WTC11 (cell line): ENCODE measurements at regions not wholly inside any gene's neighbourhood (a gene's known extent, or its start where the extent isn't known, plus 50 kb on each side); places are given as distances from the start of the nearest gene placed in this dataset.

Source experiments
- ATAC-seq: fragments of 200-7000 bp; cut with Tn5 transposase; 2 replicates; pipeline ENCODE4 v1.10.0; 2021; ENCODE audit warnings: mild to moderate bottlenecking, moderate library complexity
- CTCF ChIA-PET: fragments of 300-600 bp; sonication (Branson Sonifier 250); formaldehyde crosslinking; loops from one replicate; lab custom pipeline; 2021; ENCODE audit warnings: antibody characterized with exemption; lab: Charles Lee
- POLR2A ChIA-PET: fragments of 350-600 bp; sonication (Branson Sonifier 250); formaldehyde crosslinking; loops from one replicate; lab custom pipeline; 2021; ENCODE audit warnings: antibody characterized with exemption; lab: Charles Lee
- DNase-seq: peaks from one replicate; pipeline ENCODE4 v3.0.0; 2021; ENCODE audit warnings: low spot score
- H3K27ac Mint-ChIP-seq: 2 replicates; pipeline ENCODE4 v1.8.0; 2021; ENCODE audit warnings: mixed read lengths
- H3K27me3 Mint-ChIP-seq: 2 replicates; pipeline ENCODE4 v1.8.0; 2021; ENCODE audit warnings: low read depth, mild to moderate bottlenecking, moderate library complexity, mixed read lengths
- H3K36me3 Mint-ChIP-seq: 2 replicates; pipeline ENCODE4 v1.8.0; 2021; ENCODE audit warnings: mixed read lengths
- H3K4me1 Mint-ChIP-seq: 2 replicates; pipeline ENCODE4 v1.8.0; 2022; ENCODE audit warnings: mixed read lengths
- H3K4me3 Mint-ChIP-seq: 2 replicates; pipeline ENCODE4 v1.8.0; 2021; ENCODE audit warnings: mild to moderate bottlenecking, moderate library complexity, mixed read lengths
- H3K9me3 Mint-ChIP-seq: 2 replicates; pipeline ENCODE4 v1.8.0; 2021; ENCODE audit warnings: mixed read lengths
- ARID4B ChIP-seq: sonication (generic); formaldehyde crosslinking; IDR thresholded peaks from 2 replicates; pipeline ENCODE4 v1.8.0; 2023; ENCODE audit warnings: missing genetic modification reagents, mild to moderate bottlenecking, borderline replicate concordance
- CDX4 ChIP-seq: fragments of 250-450 bp; sonication (Bioruptor Pico); IDR thresholded peaks from 2 replicates; pipeline ENCODE4 v1.9.0; 2021; ENCODE audit warnings: moderate library complexity, mild to moderate bottlenecking, inconsistent platforms, borderline replicate concordance
- CREM ChIP-seq: sonication (generic); formaldehyde crosslinking; IDR thresholded peaks from 2 replicates; pipeline ENCODE4 v1.8.1; 2022; ENCODE audit warnings: mild to moderate bottlenecking, missing genetic modification reagents, moderate library complexity
- CTCF ChIP-seq: fragments of 200-600 bp; IDR thresholded peaks from 2 replicates; pipeline ENCODE4 v1.8.0; 2022; ENCODE audit warnings: antibody characterized with exemption
- GTF2I ChIP-seq: fragments of 250-450 bp; sonication (Bioruptor Pico); conservative IDR thresholded peaks from 2 replicates; pipeline ENCODE4 v1.4.0; 2021; ENCODE audit warnings: mild to moderate bottlenecking
- HMGA2 ChIP-seq: fragments of 250-450 bp; sonication (Bioruptor Pico); IDR thresholded peaks from 2 replicates; pipeline ENCODE4 v1.4.0; 2021; ENCODE audit warnings: mild to moderate bottlenecking, moderate library complexity
- KAT7 ChIP-seq: sonication (generic); formaldehyde crosslinking; IDR thresholded peaks from 2 replicates; pipeline ENCODE4 v1.8.1; 2023; ENCODE audit warnings: missing genetic modification reagents, mild to moderate bottlenecking, borderline replicate concordance
- NFATC4 ChIP-seq: fragments of 250-450 bp; sonication (Bioruptor Pico); IDR thresholded peaks from 2 replicates; pipeline ENCODE4 v1.9.0; 2021; ENCODE audit warnings: mild to moderate bottlenecking
- PREB ChIP-seq: sonication (generic); formaldehyde crosslinking; IDR thresholded peaks from 2 replicates; pipeline ENCODE4 v1.8.1; 2022; ENCODE audit warnings: mild to moderate bottlenecking, missing genetic modification reagents, moderate library complexity, borderline replicate concordance
- RELA ChIP-seq: sonication (generic); formaldehyde crosslinking; IDR thresholded peaks from 2 replicates; pipeline ENCODE4 v1.8.1; 2022; ENCODE audit warnings: missing genetic modification reagents, mild to moderate bottlenecking, borderline replicate concordance
- SMAD3 ChIP-seq: sonication (generic); formaldehyde crosslinking; IDR thresholded peaks from 2 replicates; pipeline ENCODE4 v1.8.0; 2022; ENCODE audit warnings: missing genetic modification reagents, mild to moderate bottlenecking, borderline replicate concordance
- STAT6 ChIP-seq: sonication (generic); formaldehyde crosslinking; conservative IDR thresholded peaks from 2 replicates; pipeline ENCODE4 v1.8.1; 2023; ENCODE audit warnings: mild to moderate bottlenecking, low read depth, missing genetic modification reagents, moderate library complexity
- TP53 ChIP-seq: sonication (generic); formaldehyde crosslinking; IDR thresholded peaks from 2 replicates; pipeline ENCODE4 v1.8.1; 2023; ENCODE audit warnings: mild to moderate bottlenecking, missing genetic modification reagents
- ZNF219 ChIP-seq: sonication (generic); formaldehyde crosslinking; IDR thresholded peaks from 2 replicates; pipeline ENCODE4 v1.8.0; 2023; ENCODE audit warnings: missing genetic modification reagents, mild to moderate bottlenecking, borderline replicate concordance
- TF ChIP-seq, protein P1 (sequence below): sonication (generic); formaldehyde crosslinking; IDR thresholded peaks from 2 replicates; pipeline ENCODE4 v1.8.0; 2023; ENCODE audit warnings: missing genetic modification reagents
- TF ChIP-seq, protein P2 (sequence below): fragments of 250-450 bp; sonication (Bioruptor Pico); conservative IDR thresholded peaks from 2 replicates; pipeline ENCODE4 v1.9.0; 2021; ENCODE audit warnings: mild to moderate bottlenecking

- no peak for ATAC-seq
- H3K4me3 Mint-ChIP-seq = no peak overlapping the region
- POLR2A ChIA-PET = no interaction called here
These were observed 75.4 kb upstream of the RCN1 start for GRCh38 chr11:32015427-32015826.

More at GRCh38 chr11:32015427-32015826, 75.4 kb upstream of the RCN1 start:
- TF ChIP-seq TP53 (no peak), PREB (CRISPR knock-in tag) (no peak), NFATC4 (CRISPR knock-in tag) (no peak), RELA (CRISPR knock-in tag) (no peak), KAT7 (CRISPR knock-in tag) (no peak), SMAD3 (no peak), CTCF (no peak), STAT6 (no peak), ARID4B (CRISPR knock-in tag) (no peak), HMGA2 (CRISPR knock-in tag) (no peak), ZNF219 (CRISPR knock-in tag) (no peak), GTF2I (CRISPR knock-in tag) (no peak), CREM (CRISPR knock-in tag) (no peak), CDX4 (CRISPR knock-in tag) (no peak)
- TF ChIP-seq, protein P1, sequence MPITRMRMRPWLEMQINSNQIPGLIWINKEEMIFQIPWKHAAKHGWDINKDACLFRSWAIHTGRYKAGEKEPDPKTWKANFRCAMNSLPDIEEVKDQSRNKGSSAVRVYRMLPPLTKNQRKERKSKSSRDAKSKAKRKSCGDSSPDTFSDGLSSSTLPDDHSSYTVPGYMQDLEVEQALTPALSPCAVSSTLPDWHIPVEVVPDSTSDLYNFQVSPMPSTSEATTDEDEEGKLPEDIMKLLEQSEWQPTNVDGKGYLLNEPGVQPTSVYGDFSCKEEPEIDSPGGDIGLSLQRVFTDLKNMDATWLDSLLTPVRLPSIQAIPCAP = no peak
- TF ChIP-seq, protein P2, sequence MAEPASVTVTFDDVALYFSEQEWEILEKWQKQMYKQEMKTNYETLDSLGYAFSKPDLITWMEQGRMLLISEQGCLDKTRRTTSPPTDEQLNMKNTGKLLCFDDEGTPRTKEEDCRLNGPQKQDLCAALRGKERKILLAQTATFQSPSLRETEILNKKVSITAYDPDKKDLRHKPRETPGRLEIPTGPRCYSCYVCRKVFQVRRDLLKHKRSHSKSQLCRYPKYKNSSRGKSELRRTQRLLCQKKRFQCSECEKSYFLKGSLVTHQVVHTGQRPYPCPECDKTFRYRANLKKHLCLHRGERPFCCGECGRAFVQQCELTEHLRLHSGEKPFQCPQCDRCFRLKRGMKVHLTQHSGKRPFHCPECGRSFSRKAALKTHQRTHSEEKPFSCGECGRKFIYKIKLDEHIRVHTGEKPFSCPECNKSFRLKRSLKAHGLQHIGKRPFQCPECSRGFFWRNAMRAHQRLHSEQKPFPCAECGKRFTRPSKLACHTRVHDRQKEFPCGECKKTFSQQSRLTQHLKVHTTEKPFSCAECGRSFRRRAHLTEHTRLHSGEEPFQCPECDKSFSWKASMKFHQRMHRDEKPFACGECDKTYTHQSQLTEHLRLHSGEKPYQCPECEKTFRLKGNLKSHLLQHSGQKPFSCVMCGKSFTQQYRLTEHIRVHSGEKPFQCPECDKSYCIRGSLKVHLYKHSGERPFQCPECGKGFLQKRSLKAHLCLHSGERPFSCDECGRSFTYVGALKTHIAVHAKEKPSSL (CRISPR knock-in tag) = no peak
- Mint-ChIP-seq H3K4me1 (no peaks in the 10 kb centered on the region), H3K27me3 (no peaks in the 10 kb centered on the region; the same call in 1 of the 2 replicates), H3K9me3 (peaks cover 8% of the 10 kb centered on the region), H3K27ac (no peak overlapping the region), H3K36me3 (no peaks in the 10 kb centered on the region)
- CTCF ChIA-PET = interaction anchor here (0.8 to 1.9 kb wide), 3 partner anchors 9 to 38 kb away, joined by 3 to 10 read pairs (median 3); no protein-coding TSS in a partner anchor
- no peak for DNase-seq
